ENCODE measurements at regions not wholly inside any gene's neighbourhood (a gene's known extent, or its start where the extent isn't known, plus 50 kb on each side); places are given as distances from the start of the nearest gene placed in this dataset.

GRCh38 chr3:72080800-72081199 is 295.9 kb upstream of the PROK2 start:
- Histone ChIP-seq H3K14ac (ENCODE audit: insufficient read depth, low read length) (no peak overlapping the region), H3K4me1 (ENCODE audit: insufficient read depth, low read length) (peaks cover 5% of the 10 kb centered on the region; the same call in 1 of the 2 replicates), H4K5ac (ENCODE audit: insufficient read length, low read depth, low read length) (no peak overlapping the region), H2BK12ac (ENCODE audit: insufficient read length, low read depth, low read length) (no peak overlapping the region), H3K23me2 (ENCODE audit: insufficient read length, low read depth, low read length, poor library complexity, severe bottlenecking) (no peaks in the 10 kb centered on the region), H3K9ac (ENCODE audit: extremely low read depth, insufficient read length, low read length) (no peak overlapping the region), H3K56ac (ENCODE audit: insufficient read length, low read depth, low read length) (no peak overlapping the region), H4K8ac (replicated peaks; ENCODE audit: insufficient read length, low read depth, low read length) (no peak overlapping the region), H3K4me2 (ENCODE audit: insufficient read depth, insufficient read length, low read length) (no peak overlapping the region), H3K4ac (ENCODE audit: low read depth, low read length) (no peak overlapping the region), H2BK120ac (ENCODE audit: low read depth, low read length, poor library complexity, severe bottlenecking) (no peak overlapping the region), H3K79me2 (ENCODE audit: insufficient read depth, low read length) (no peaks in the 10 kb centered on the region), H3K27ac (ENCODE audit: insufficient read length, low read depth, low read length) (no peak overlapping the region), H3K27me3 (ENCODE audit: insufficient read depth, low read length) (no peaks in the 10 kb centered on the region), H2BK15ac (ENCODE audit: low read depth, low read length) (no peak overlapping the region), H2AK5ac (ENCODE audit: insufficient read length, low read length) (no peak overlapping the region), H3T11ph (ENCODE audit: low read length) (no peak overlapping the region), H3K18ac (ENCODE audit: insufficient read length, low read depth, low read length) (no peak overlapping the region), H2AFZ (ENCODE audit: low read length) (no peak overlapping the region), H4K91ac (ENCODE audit: insufficient read length, low read depth, low read length) (no peak overlapping the region), H3K79me1 (ENCODE audit: insufficient read depth, low read depth, low read length, poor library complexity, severe bottlenecking) (no peaks in the 10 kb centered on the region), H3K9me3 (ENCODE audit: control insufficient read depth, low read depth, low read length) (peaks cover under 1% of the 10 kb centered on the region), H3K23ac (ENCODE audit: insufficient read length, low read depth, low read length) (no peak overlapping the region), H2BK20ac (ENCODE audit: low read depth, low read length, poor library complexity, severe bottlenecking) (no peak overlapping the region), H4K20me1 (ENCODE audit: control insufficient read depth, insufficient read depth, insufficient read length) (no peaks in the 10 kb centered on the region), H2BK5ac (ENCODE audit: insufficient read length, low read length) (no peak overlapping the region)
- WGBS (ENCODE audit: extremely low coverage, insufficient read length, low lambda C conversion rate): no CpG with 5 or more reads among the region's 5 CpGs
- TF ChIP-seq, protein P1, sequence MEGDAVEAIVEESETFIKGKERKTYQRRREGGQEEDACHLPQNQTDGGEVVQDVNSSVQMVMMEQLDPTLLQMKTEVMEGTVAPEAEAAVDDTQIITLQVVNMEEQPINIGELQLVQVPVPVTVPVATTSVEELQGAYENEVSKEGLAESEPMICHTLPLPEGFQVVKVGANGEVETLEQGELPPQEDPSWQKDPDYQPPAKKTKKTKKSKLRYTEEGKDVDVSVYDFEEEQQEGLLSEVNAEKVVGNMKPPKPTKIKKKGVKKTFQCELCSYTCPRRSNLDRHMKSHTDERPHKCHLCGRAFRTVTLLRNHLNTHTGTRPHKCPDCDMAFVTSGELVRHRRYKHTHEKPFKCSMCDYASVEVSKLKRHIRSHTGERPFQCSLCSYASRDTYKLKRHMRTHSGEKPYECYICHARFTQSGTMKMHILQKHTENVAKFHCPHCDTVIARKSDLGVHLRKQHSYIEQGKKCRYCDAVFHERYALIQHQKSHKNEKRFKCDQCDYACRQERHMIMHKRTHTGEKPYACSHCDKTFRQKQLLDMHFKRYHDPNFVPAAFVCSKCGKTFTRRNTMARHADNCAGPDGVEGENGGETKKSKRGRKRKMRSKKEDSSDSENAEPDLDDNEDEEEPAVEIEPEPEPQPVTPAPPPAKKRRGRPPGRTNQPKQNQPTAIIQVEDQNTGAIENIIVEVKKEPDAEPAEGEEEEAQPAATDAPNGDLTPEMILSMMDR (conservative IDR thresholded peaks at IDR 0.05): no peak
- H3K36me3 Mint-ChIP-seq (ENCODE audit: insufficient read depth in 1 of 3, low read depth in 3 of 3): peaks cover 7 to 18% (median 12%) of the 10 kb centered on the region in 3 experiments
- no peak overlapping the region for H3K4me3 Mint-ChIP-seq
- H3K27ac Mint-ChIP-seq: no peak overlapping the region
- H3K4me1 Mint-ChIP-seq: peaks cover 39 to 40% of the 10 kb centered on the region in 2 experiments
- no peak for DNase-seq
- H3K9me3 Mint-ChIP-seq: peaks cover 14 to 19% of the 10 kb centered on the region in 2 experiments
- peaks cover 4% of the 10 kb centered on the region for H3K27me3 Mint-ChIP-seq (ENCODE audit: low read depth)

All from H9 (cell line).